DMS 273 (cell line): ENCODE measurements at regions not wholly inside any gene's neighbourhood (a gene's known extent, or its start where the extent isn't known, plus 50 kb on each side); places are given as distances from the start of the nearest gene placed in this dataset.
"Not testable (repeated sequence)": the region's sequence is repeated elsewhere in the genome, so short reads cannot be mapped to it uniquely, and the experiment has no call there.

ENCODE experiments used
- DNase-seq: peaks from one replicate; lab custom pipeline; 2025; ENCODE audit not compliant: unreplicated experiment; lab: John Stamatoyannopoulos, UW

- DNase-seq: no peak
These were observed 50.4 kb upstream of the ARHGEF7 start for GRCh38 chr13:111064661-111065060.

- no peak for DNase-seq
These were observed 52.1 kb upstream of the ARHGEF7 start for GRCh38 chr13:111062966-111063365.

- DNase-seq: no peak
These were observed 52.8 kb upstream of the ARHGEF7 start for GRCh38 chr13:111062305-111062704.

- no peak for DNase-seq
These were observed 53.6 kb upstream of the ARHGEF7 start for GRCh38 chr13:111061358-111062045.

GRCh38 chr13:111060237-111060919 lies 54.7 kb upstream of the ARHGEF7 start:
- DNase-seq: no peak

GRCh38 chr13:111058796-111059506 lies 56.2 kb upstream of the ARHGEF7 start:
- no peak for DNase-seq

GRCh38 chr13:111058339-111058738 lies 56.8 kb upstream of the ARHGEF7 start:
- not testable (repeated sequence) for DNase-seq

- not testable (repeated sequence) for DNase-seq
These were observed 63.3 kb upstream of the ARHGEF7 start for GRCh38 chr13:111051726-111052232.

GRCh38 chr13:111051041-111051725 lies 63.9 kb upstream of the ARHGEF7 start:
- DNase-seq: no peak

- DNase-seq: no peak
These were observed 64.6 kb upstream of the ARHGEF7 start for GRCh38 chr13:111050539-111050879.

- DNase-seq: peak; percentile 27
These were observed 65.1 kb upstream of the ARHGEF7 start for GRCh38 chr13:111049791-111050538.

GRCh38 chr13:111048387-111048786 lies 66.7 kb upstream of the ARHGEF7 start:
- DNase-seq: no peak

- DNase-seq: no peak
These were observed 67.8 kb upstream of the ARHGEF7 start for GRCh38 chr13:111047326-111047725.

GRCh38 chr13:111046590-111047141 lies 68.4 kb upstream of the ARHGEF7 start:
- no peak for DNase-seq

- no peak for DNase-seq
These were observed 69.9 kb upstream of the ARHGEF7 start for GRCh38 chr13:111045170-111045569.

- DNase-seq: no peak
These were observed 70.9 kb upstream of the ARHGEF7 start for GRCh38 chr13:111044087-111044830.

GRCh38 chr13:111043575-111043982 lies 71.5 kb upstream of the ARHGEF7 start:
- no peak for DNase-seq

GRCh38 chr13:111042661-111043226 lies 72.4 kb upstream of the ARHGEF7 start:
- no peak for DNase-seq

- DNase-seq: no peak
These were observed 74.3 kb upstream of the ARHGEF7 start for GRCh38 chr13:111040830-111041229.
